GM21367 (cell line): ENCODE measurements at regions not wholly inside any gene's neighbourhood (a gene's known extent, or its start where the extent isn't known, plus 50 kb on each side); places are given as distances from the start of the nearest gene placed in this dataset.
"Not testable (repeated sequence)": the region's sequence is repeated elsewhere in the genome, so short reads cannot be mapped to it uniquely, and the experiment has no call there.

Source experiments
- ATAC-seq: cut with Tn5 transposase; IDR thresholded peaks from one replicate; pipeline ENCODE4 v1.9.1; 2021; ENCODE audit not compliant: unreplicated experiment

GRCh38 chr10:123309731-123310130, 155.5 kb downstream of the BUB3 start:
- ATAC-seq, result no peak

GRCh38 chr10:123316776-123317175, 162.6 kb downstream of the BUB3 start:
- no peak for ATAC-seq

GRCh38 chr10:123318516-123318915, 164.3 kb downstream of the BUB3 start:
- no peak for ATAC-seq

- ATAC-seq, result no peak
Measured at GRCh38 chr10:123320091-123320490, 165.9 kb downstream of the BUB3 start.

GRCh38 chr10:123323884-123324283, 169.7 kb downstream of the BUB3 start:
- ATAC-seq, result no peak

- no peak for ATAC-seq
Measured at GRCh38 chr10:123325663-123326190, 171.5 kb downstream of the BUB3 start.

GRCh38 chr10:123326674-123327073, 172.5 kb downstream of the BUB3 start:
- no peak for ATAC-seq

- peak; percentile 67 for ATAC-seq
Measured at GRCh38 chr10:123327450-123327849, 173.2 kb downstream of the BUB3 start.

GRCh38 chr10:123327896-123328295, 173.7 kb downstream of the BUB3 start:
- ATAC-seq, result no peak

GRCh38 chr10:123331438-123331837, 177.2 kb downstream of the BUB3 start:
- no peak for ATAC-seq

- ATAC-seq, result no peak
Measured at GRCh38 chr10:123346581-123346980, 192.4 kb downstream of the BUB3 start.

- ATAC-seq, result no peak
Measured at GRCh38 chr10:123348691-123349572, 194.7 kb downstream of the BUB3 start.

GRCh38 chr10:123351715-123352114, 197.5 kb downstream of the BUB3 start:
- ATAC-seq, result no peak

GRCh38 chr10:123354521-123354920, 200.3 kb downstream of the BUB3 start:
- no peak for ATAC-seq

- no peak for ATAC-seq
Measured at GRCh38 chr10:123355748-123356481, 201.7 kb downstream of the BUB3 start.

- ATAC-seq, result no peak
Measured at GRCh38 chr10:123356799-123357198, 202.6 kb downstream of the BUB3 start.

- no peak for ATAC-seq
Measured at GRCh38 chr10:123357421-123357930, 203.3 kb downstream of the BUB3 start.

GRCh38 chr10:123359539-123359938, 205.3 kb downstream of the BUB3 start:
- no peak for ATAC-seq

GRCh38 chr10:123361832-123362231, 207.6 kb downstream of the BUB3 start:
- no peak for ATAC-seq

- ATAC-seq, result no peak
Measured at GRCh38 chr10:123367195-123367594, 213.0 kb downstream of the BUB3 start.

GRCh38 chr10:123371626-123372025, 217.4 kb downstream of the BUB3 start:
- not testable (repeated sequence) for ATAC-seq

GRCh38 chr10:123373591-123373990, 219.4 kb downstream of the BUB3 start:
- ATAC-seq, result no peak
